GM19455 (cell line): ENCODE measurements at regions not wholly inside any gene's neighbourhood (a gene's known extent, or its start where the extent isn't known, plus 50 kb on each side); places are given as distances from the start of the nearest gene placed in this dataset.

ENCODE experiments used
- ATAC-seq: cut with Tn5 transposase; IDR thresholded peaks from one replicate; pipeline ENCODE4 v1.9.1; 2021; ENCODE audit not compliant: unreplicated experiment

DNA sequence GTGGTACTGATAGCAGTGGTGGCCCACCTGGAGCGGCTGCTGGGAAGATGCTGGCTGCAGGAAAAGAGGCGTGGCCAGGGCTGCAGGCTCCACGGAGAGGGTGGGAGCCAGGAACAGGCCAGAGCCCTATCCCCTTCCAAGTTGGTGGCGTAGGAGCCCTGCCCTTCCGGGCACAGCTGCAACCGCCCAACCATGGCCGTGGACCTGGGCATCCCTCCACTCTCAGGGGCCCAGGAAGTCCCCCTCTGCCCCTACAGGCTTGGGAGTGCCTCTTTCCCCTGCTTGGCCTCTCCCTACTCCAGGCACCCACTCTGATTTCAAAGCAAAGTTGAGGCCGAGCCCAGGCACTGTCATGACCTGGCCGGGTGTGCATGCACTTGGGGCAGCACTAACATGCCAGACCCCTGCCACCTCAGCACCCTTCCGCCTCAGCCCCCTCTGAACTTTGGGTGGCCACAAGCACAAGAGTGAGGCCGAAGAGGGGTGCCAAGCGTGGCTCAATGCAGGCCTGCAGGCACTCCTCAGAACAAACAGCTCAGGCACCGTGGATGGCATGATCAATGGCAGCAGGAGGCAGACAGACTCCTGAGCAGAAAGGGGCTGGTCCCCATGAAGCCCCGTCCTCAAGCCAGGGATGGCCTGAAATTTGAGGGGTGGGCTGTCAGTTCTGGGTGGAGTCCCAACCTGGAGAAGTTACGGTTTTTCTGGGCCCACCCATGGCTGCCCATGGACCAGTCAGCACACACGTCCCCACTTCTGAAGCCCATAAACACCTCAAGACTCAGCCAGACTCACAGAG, 164.9 kb upstream of the PRNP start:
- no peak for ATAC-seq

DNA sequence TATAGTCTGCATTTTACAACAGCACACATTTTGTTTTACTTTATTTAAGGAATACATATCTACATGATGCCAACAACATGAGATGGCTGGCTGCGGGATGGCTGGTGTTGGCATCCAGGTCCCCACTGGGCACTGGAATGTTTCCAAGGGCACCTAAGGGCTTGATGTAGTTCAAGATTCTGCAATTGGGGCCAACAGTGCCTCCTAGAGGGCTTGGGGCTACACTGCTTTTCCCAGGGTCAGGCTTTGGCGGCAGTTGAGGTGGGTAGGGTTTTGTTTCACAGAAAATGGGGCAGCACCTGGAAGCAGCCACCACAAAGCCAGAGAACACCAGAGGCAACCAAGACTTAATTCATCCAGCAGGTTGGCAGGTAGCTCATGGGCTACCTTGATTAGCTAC, 166.7 kb upstream of the PRNP start:
- no peak for ATAC-seq

DNA sequence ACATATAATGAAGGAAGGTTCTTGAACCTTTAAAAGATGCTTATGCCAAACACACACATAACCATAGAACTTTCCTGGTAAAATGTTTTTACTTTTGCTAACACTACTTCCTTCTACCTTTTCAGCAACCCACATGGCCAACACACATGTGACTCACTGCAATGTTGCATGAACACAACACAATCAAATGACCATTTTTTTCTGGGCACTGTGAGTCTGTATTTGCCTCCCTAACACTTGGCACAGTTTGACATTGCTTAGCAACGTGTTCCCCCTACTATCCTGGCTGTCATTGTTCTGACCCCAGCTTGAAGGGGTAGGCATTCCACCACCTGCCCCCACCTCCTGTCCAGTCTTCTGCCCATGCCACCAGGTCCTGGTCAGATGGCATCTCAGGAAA, 169.4 kb upstream of the PRNP start:
- ATAC-seq = no peak

DNA sequence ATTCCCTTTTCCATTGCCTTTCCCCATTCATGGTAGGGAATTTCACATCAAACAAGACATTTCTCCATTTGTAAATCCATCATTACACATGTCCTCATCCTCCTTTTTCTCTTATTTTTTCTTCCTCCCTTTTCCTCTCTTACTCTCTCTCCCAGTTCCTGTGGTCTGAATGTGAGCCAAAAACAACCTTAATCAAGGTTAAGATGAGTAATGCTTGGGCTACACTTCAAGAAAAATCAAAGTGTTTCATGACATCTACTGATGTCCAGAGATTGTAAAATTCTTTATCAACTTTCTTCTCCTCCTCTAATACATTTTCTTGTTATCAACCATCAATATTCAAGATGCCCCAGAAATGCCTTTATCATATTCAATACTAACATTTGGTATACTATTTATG, 172.5 kb upstream of the PRNP start:
- ATAC-seq = no peak

DNA sequence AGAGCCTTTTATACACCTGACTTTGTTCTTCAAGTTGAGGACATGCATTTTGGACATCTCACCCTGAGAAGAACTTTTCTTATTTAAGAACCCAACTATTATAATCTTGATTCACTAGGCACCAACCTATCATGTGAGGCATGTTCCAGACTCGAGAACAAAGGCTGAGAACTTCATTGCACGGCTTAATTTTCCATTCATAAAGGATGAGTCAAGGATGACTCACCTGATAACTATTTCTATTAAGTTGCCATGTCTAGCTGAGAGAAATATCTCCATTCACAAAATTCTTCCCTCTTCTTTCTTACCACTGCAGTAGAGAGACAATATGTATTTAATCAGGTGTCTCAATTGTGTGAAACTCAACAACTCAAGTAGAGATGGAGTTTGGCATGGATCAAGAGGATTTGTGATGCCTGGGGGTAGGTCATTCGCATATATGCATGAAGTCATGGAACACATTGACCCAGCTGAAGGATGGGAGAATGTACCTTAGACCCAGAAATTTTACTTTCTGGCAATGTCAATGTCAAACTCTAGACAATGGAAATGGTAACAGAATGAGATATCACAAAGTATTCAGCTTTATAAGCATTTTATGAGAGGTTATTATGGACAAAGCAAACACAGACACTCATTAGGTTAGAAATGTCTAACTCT, 173.2 kb upstream of the PRNP start:
- no peak for ATAC-seq

DNA sequence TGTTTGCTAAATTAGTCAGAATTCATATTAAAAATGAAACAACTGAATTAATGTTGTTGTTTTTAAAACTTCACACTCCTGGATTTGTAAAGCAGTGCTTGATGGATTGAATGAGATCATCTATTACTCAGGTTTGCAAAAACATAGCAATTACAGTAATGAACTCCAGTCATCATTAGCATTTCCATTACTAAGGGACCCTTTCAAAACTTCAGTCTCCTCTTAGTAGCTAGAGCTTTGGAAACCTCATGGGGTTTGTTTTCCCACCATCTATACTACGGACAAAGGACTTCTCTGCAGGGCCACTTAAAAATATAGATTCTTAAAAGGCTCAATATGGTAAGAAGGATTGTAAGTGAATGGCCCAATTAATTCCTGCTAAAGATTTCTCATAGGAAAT, 174.5 kb upstream of the PRNP start:
- no peak for ATAC-seq

DNA sequence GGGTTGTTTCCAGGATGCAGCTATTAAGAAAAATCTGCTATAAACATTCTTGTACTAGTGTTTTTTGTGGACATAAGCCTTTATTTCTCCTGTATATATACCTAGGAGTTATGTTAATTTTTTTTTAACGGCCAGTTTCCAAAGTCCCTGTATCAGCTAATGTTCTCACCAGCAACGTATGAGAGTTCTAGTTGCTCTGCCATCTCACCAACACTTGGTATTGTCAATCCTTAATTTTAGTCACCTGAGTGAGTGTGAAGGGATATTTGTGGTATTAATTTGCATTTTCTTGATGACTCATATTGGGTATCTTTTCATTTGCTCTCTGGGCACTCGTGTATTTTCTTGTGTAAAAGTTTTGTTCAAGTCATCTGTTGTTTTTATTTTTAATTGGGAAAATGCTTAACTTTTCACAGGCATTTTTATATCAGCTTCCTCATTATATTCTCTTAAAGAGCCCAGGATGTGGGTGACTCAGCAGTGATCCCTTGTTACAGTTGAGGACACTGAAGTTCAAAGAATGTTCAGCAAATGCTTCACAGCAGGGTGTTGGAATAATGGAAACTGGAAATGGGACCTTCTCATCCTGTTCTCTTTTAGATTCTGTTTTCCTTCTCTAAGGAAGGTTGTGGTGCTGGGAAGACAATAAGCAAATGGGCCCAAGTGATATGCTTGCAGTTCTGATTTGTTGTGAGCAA, 176.3 kb upstream of the PRNP start:
- ATAC-seq = no peak

DNA sequence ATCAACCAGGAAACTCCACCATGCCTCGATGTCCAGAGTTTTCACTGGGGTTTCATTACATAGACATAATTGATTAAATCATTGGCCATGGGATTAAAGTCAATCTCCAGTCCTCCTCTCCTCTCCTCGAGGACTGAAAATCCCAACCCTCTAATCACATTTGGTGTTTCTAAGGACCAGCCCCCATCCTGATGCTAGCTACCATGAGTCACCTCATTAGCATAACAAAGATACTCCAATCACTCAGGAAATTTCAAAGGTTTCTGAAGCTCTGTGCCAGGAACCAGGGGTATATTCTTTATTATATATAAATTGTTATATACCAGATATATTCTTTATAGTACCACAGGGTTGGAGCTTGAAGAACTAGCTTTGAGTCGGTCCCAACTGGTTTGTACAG, 177.5 kb upstream of the PRNP start:
- ATAC-seq = no peak

DNA sequence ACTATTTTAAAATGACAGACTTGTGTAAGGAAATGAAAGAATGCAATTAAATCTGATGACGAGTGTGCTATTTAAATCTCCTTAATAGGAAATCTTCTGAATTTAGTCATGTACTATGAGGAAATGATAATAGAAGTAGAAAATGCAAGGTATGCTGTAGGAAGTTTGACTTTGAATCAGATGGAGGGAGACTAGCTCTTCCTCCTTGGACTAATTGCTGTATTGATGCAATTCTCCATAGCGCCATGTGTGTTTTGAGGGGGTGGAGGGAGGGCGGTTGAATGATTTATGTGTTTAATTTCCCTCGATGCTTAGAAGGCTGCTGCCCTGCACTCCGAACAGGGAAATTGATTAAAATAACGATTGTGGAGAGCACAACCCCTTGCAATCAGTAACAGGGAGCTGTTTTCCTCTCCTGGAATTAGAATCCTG, 179.0 kb upstream of the PRNP start:
- no peak for ATAC-seq

DNA sequence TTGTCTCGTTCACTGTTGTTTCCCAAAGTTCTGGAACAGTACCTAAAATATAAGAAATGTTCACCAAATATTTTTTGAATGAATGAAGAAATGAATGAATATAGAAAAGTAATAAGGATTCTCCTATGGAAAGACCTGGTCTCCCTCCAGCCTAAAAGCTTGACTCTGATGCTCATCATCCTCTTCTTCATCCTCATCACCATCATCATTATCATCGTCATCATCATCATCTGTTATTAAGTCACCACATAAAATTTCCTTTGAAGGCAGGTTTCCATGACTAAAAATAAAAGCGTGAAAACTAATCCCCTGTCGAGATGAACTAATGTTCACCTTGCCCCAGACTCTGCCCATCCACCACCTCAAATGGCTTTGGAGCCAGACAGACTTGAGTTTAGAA, 181.4 kb upstream of the PRNP start:
- ATAC-seq = no peak

DNA sequence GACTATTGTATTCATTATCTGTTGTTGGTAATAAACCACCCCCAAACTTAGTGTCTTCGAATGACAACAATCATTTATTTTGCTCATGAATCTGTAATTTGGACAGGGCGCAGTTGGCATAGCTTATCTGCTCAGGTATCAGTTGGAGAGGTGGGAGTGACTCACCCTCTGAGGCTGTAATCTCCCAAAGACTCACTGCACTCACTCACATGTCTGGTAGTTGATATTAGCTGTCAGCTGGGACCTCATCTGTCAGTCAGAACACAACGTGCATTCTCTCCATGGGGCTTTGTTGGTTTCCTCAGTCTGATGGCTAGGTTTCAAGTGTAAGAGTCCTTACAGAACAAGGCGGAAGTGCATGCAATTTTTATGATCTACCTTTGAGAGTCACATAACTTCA, 183.5 kb upstream of the PRNP start:
- ATAC-seq = no peak

DNA sequence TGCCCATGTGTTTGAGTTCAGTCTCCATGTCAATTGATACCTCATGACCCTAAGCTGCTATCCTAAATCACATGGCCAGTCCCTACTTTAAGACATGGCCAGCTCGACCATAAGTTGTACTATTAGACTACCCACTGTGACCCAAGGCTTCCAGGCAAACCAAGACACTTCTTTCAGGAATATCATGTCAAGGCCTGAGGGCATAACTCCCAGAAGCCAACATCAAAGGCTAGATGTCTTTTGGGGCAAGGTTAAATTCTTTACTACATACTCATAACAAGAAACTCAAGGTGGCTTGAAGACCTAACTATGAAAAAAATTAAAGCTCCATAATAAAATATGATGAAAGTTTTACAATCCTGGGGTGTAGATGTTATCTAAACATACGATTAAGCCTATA, 192.9 kb upstream of the PRNP start:
- ATAC-seq = no peak

DNA sequence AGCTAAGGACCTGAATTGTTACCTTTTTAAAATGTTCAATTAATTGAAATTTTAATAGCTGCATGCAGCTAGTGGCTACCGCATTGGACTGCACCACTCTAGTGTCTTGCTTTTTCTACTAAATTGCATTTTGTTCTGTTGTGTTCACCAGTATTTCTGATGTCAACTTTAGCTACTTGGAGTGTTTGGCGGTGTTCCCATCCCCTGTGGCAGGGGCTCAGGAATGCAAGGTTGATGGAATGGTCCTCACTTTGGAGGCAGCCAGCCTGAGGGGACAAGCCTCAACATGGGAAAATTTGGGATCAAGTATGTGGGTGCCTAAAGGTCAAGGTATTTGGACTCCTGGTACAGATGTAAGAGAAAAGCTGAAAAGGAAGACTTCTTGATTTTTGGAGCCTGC, 194.6 kb upstream of the PRNP start:
- ATAC-seq = no peak

DNA sequence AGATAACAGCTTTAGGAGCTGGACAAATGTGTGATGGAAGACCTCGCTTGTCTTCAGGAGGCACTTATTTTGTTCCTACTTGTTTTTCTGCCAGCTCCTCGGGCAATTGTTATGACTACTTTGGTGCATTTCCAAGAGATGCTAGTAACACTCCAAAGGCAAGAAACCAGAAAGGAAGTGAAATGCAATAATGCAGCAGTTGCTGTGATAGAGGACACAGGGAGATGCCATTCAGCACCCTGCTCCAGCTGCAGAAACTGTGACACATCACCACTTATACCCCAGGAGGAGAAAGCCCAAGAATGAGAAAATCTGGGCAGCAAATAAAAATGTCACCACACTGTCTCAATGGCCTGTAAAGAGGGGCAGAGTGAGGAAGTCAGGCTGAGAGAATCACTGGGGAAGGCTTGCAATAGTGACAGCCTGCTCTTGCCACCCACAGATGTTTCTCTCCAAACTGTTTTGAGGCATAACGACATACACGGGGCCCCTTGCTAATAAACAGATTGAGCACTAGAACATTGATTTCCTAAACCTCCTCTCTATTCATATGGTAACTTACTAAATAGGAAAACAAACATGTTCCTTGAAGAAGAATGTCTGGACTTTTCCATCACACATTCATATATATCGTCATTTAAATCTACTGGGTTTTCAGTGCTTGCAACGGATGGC, 195.5 kb upstream of the PRNP start:
- no peak for ATAC-seq

DNA sequence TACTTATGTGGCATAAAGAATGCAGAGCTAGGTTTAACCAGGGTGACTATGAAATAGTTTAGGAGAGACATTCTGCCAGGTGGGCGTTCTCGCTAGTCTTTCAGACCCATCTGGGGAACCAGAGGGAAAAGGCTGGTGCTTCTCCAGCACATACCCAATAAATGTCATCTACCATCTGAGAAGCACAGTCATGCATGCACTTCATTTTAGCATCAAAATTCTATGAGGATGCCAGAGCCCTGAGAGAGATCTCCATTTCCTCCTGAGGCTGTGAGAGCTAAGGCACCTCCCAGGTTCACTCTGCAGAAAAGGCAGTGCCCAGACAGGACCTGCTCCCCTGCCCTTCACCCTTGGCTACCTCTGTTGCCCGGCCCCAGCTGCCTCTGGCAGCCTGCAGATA, 196.2 kb upstream of the PRNP start:
- no peak for ATAC-seq

DNA sequence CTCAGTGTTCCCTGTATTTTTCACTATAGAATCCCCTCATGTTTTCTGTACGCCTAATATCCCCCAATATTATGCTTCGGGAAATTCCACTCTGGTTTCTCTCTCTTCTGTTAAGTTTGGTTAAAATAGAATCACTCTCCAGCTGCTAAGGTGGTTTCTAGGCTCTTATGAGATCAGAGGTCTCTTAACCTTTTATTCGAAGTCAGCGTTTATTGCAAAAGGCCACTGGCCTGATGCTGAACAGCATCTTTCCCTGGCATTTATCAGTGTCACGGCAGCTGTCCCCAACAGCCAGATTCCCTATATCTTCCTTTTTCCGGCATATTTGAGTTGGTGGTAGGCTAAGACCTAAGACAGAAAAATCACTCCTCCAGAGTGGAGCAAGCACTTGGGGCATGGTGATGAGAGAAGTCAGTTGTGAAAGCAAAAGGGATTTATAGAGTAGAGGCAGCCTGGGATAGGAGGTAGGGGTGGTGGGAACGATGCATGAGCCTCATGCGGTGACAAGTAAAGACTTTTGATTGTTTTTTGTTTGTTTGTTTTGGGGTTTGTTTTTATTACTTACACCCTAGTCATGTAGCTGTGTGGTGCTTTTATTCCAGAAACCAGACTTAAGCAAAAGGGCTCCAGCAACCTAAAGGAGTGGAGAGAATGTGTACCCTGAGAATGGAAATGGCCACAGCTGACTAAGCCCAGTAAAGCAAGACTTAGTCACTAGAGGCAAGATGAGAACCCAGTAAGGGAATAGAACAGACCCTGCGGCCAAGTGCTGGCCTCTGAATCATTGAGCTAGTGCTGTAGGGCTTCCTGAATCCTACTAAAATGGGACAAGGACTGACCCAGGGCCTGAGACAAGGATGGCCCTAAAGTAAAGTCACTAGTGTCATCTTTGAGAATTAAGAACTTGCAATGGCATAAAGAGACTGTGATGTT, 197.6 kb upstream of the PRNP start:
- ATAC-seq = no peak

DNA sequence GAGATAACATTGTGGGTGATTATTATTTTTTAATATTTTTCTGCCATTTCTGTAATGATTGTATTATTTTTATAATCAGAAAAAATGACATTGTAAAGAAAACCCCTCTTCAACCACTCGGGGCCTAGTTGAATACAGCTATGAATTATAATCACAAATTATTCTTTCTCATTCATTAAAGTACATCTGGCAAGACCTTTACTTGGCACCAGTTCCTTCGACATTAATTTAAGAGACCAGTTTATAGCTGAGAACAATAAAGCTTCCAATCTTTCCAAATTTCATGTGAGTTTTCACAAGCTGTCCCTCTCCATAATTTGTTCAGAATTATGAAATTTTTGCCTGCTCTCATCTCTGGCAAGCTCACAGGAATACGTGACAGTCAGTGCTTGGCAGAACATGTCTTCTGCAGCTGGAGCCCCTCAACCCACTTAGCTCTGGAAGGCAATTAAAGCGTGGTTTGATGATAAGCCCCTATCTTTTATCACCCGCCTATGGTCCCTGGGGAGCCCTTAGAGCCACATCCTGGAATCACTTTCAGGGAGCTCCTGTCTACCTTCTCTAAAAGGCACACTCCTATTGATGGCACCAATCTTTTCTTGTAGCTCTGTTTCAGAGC, 201.8 kb upstream of the PRNP start:
- ATAC-seq = no peak

DNA sequence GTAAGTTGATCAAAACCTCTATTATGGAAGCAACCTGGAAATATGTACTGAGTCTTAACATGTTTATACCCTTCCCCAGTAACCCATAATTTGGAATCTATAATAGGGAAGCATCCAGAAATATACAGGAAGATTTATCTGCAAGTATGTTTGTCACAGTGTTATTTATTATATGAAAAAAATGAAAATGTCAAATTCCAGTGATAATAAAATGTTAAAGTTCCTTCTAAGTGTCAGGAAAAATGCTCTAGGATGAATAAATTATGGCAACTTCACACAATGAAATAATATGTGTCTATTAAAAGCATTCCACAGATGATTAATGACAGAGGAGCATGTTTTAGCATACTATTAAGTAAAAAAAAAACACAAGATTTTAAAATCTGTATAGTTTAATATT, 202.3 kb upstream of the PRNP start:
- no peak for ATAC-seq

DNA sequence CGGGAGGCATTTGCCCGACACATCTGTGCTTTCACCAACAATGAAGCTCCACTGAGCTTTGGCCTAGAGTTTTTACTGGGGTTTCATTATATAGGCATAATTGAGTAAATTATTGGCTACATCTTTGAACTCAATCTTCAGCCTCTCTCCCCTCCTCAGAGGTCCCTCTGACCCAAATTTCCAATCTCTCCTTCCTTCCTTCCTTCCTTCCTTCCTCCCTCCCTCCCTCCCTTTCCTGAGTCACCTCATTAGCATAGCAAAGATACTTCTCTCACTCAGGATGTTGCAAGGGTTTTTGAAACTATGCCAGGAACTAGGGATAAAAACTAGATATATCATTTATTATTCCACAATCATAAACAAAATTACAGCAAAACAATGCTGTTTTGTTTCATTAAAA, 202.8 kb upstream of the PRNP start:
- no peak for ATAC-seq

DNA sequence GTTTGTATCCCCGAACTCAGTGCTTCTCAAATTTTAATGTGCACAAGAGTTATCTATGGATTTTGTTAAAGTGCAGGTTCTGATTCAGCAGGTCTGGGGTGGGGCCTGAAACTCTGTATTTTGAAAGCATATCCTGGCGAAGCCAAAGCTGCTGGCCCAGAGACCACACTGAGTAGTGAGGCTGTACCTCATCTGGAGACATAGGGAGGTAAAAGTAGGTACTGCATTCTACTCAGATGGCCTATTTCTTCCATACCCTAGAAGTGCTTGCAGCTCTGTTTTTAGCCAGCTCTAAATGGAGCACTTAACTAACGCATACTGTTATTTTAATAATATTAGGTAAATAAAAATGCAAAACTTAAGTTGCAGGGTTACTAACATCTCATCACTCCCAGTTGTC, 206.2 kb upstream of the PRNP start:
- ATAC-seq = no peak
